ENCODE measurements at regions not wholly inside any gene's neighbourhood (a gene's known extent, or its start where the extent isn't known, plus 50 kb on each side); places are given as distances from the start of the nearest gene placed in this dataset.

- DNase-seq, result no peak
Observed at GRCh38 chrX:69024931-69025330, 140.3 kb downstream of the PJA1 start.

GRCh38 chrX:69024161-69024736 lies 141.0 kb downstream of the PJA1 start:
- DNase-seq, result no peak

- no peak for DNase-seq
Observed at GRCh38 chrX:69022430-69022829, 142.8 kb downstream of the PJA1 start.

- DNase-seq, result no peak
Observed at GRCh38 chrX:69021141-69021960, 143.9 kb downstream of the PJA1 start.

- no peak for DNase-seq
Observed at GRCh38 chrX:69020316-69020715, 144.9 kb downstream of the PJA1 start.

GRCh38 chrX:69019073-69019890 lies 146.0 kb downstream of the PJA1 start:
- DNase-seq, result no peak

GRCh38 chrX:69018416-69019072 lies 146.7 kb downstream of the PJA1 start:
- DNase-seq, result no peak

GRCh38 chrX:69016293-69016941 lies 148.8 kb downstream of the PJA1 start:
- no peak for DNase-seq

GRCh38 chrX:69015564-69016292 lies 149.5 kb downstream of the PJA1 start:
- DNase-seq, result no peak

- DNase-seq, result no peak
Observed at GRCh38 chrX:69015156-69015555, 150.1 kb downstream of the PJA1 start.

GRCh38 chrX:69014200-69014599 lies 151.1 kb downstream of the PJA1 start:
- no peak for DNase-seq

GRCh38 chrX:69010339-69010738 lies 154.9 kb downstream of the PJA1 start:
- DNase-seq, result no peak

- DNase-seq, result no peak
Observed at GRCh38 chrX:69000877-69001276, 164.4 kb downstream of the PJA1 start.

- DNase-seq, result no peak
Observed at GRCh38 chrX:68999931-69000330, 165.3 kb downstream of the PJA1 start.

GRCh38 chrX:68999356-68999755 lies 165.9 kb downstream of the PJA1 start:
- DNase-seq, result no peak

GRCh38 chrX:68998716-68999115 lies 166.5 kb downstream of the PJA1 start:
- DNase-seq, result no peak

GRCh38 chrX:68997911-68998310 lies 167.3 kb downstream of the PJA1 start:
- no peak for DNase-seq

- DNase-seq, result no peak
Observed at GRCh38 chrX:68997511-68997910, 167.7 kb downstream of the PJA1 start.

GRCh38 chrX:68995780-68996551 lies 167.1 kb downstream of the EFNB1 start:
- DNase-seq, result no peak

GRCh38 chrX:68995386-68995779 lies 166.6 kb downstream of the EFNB1 start:
- no peak for DNase-seq

GRCh38 chrX:68994891-68995255 lies 166.1 kb downstream of the EFNB1 start:
- DNase-seq, result no peak
